ENCODE measurements at regions not wholly inside any gene's neighbourhood (a gene's known extent, or its start where the extent isn't known, plus 50 kb on each side); places are given as distances from the start of the nearest gene placed in this dataset.

DNA sequence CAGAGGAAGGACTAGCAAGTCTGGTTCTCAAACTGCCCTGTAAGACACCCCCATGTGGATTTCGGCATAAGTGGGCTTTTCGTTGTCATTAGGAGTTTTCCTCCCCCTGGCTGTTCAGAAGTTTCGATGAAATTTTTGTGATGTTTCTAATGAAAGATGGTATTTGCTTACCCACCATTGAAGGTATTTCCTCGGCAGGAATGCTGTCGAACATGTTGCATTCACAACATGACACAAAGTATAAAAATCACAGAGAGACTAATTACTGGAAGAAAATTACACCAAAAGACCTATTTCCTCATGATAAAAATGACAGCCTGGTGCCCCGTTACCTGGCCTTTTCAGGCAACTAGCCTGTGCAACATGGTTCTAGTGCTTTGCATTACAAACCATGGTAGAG lies 144.9 kb downstream of the TXNL1 start:
- H3K4me3 Mint-ChIP-seq = no peak overlapping the region
- no peaks in the 10 kb centered on the region for H3K27me3 Mint-ChIP-seq (ENCODE audit: low read depth)
- no peak for DNase-seq (ENCODE audit: low read depth, low spot score)
- no peaks in the 10 kb centered on the region for H3K4me1 Mint-ChIP-seq
- no peak for TF ChIP-seq CTCF (conservative IDR thresholded peaks at IDR 0.05)
- peaks cover 7% of the 10 kb centered on the region for H3K36me3 Mint-ChIP-seq (ENCODE audit: low read depth)
- H3K27ac Mint-ChIP-seq (ENCODE audit: unreplicated experiment) = no peak overlapping the region
- H3K9me3 Mint-ChIP-seq = peaks cover 6% of the 10 kb centered on the region

DNA sequence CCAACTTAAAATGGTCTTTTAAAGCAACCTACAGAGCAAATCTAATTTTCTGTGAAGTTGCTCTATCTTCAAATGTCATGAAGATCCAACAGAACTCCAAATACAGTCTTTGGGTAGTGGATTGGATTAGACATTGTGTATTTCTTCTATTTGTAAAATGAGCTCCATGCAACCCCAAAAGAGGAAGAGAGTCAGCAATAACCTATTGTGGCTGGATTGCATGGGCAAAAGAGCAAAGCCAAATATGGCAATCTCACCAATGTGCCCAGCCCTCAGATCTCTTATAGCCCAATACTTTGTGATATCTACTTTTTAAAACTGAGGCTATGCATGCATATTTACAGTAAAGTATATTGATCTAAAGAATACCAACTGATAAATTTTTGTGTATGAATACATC lies 146.3 kb downstream of the TXNL1 start:
- DNase-seq (ENCODE audit: low read depth, low spot score) = no peak
- Mint-ChIP-seq H3K36me3 (ENCODE audit: low read depth) (peaks cover 4% of the 10 kb centered on the region), H3K4me3 (no peak overlapping the region), H3K9me3 (peaks cover 3% of the 10 kb centered on the region), H3K4me1 (no peaks in the 10 kb centered on the region), H3K27me3 (ENCODE audit: low read depth) (no peaks in the 10 kb centered on the region), H3K27ac (ENCODE audit: unreplicated experiment) (no peak overlapping the region)
- TF ChIP-seq CTCF (conservative IDR thresholded peaks at IDR 0.05) = no peak

GRCh38 chr18:56490942-56491341 lies 147.4 kb downstream of the TXNL1 start:
- Mint-ChIP-seq H3K27ac (ENCODE audit: unreplicated experiment) (no peak overlapping the region), H3K4me3 (no peak overlapping the region), H3K4me1 (no peaks in the 10 kb centered on the region), H3K36me3 (ENCODE audit: low read depth) (no peaks in the 10 kb centered on the region), H3K27me3 (ENCODE audit: low read depth) (no peaks in the 10 kb centered on the region), H3K9me3 (peaks cover 3% of the 10 kb centered on the region)
- TF ChIP-seq CTCF (conservative IDR thresholded peaks at IDR 0.05) = no peak
- no peak for DNase-seq (ENCODE audit: low read depth, low spot score)

GRCh38 chr18:56489893-56490292 lies 148.5 kb downstream of the TXNL1 start:
- no peak overlapping the region for H3K27ac Mint-ChIP-seq (ENCODE audit: unreplicated experiment)
- H3K4me3 Mint-ChIP-seq = no peak overlapping the region
- no peaks in the 10 kb centered on the region for H3K36me3 Mint-ChIP-seq (ENCODE audit: low read depth)
- DNase-seq (ENCODE audit: low read depth, low spot score) = no peak
- TF ChIP-seq CTCF (conservative IDR thresholded peaks at IDR 0.05) = no peak
- H3K9me3 Mint-ChIP-seq = peaks cover under 1% of the 10 kb centered on the region
- no peaks in the 10 kb centered on the region for H3K4me1 Mint-ChIP-seq
- H3K27me3 Mint-ChIP-seq (ENCODE audit: low read depth) = no peaks in the 10 kb centered on the region

DNA sequence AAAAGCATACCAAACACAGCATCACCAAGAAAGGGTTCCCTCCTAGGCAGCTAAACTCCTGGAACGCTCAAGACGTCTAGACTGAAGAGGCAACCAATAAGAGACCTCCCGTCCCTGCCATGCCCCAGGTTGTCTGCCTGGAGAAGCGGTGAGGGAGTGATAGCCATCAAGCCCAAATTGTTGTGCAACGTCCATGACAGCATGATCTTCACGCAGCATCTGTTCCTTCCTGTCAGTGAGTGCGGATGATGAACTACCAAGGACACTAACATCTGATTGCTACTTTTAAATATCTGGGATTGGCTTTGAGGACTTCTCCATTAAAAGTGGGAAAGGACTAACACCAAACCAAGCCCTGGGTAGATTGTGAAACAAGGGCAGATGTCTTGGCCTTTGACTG lies 149.7 kb downstream of the TXNL1 start:
- no peak for DNase-seq (ENCODE audit: low read depth, low spot score)
- no peak overlapping the region for H3K4me3 Mint-ChIP-seq

More for the DNA sequence above, 149.7 kb downstream of the TXNL1 start:
- no peaks in the 10 kb centered on the region for H3K4me1 Mint-ChIP-seq
- H3K36me3 Mint-ChIP-seq (ENCODE audit: low read depth) = no peaks in the 10 kb centered on the region
- no peak overlapping the region for H3K27ac Mint-ChIP-seq (ENCODE audit: unreplicated experiment)
- H3K27me3 Mint-ChIP-seq (ENCODE audit: low read depth) = no peaks in the 10 kb centered on the region
- no peaks in the 10 kb centered on the region for H3K9me3 Mint-ChIP-seq
- no peak for TF ChIP-seq CTCF (conservative IDR thresholded peaks at IDR 0.05)
